ENCODE measurements at regions not wholly inside any gene's neighbourhood (a gene's known extent, or its start where the extent isn't known, plus 50 kb on each side); places are given as distances from the start of the nearest gene placed in this dataset.

GRCh38 chr9:1495282-1496030, 445.3 kb downstream of the DMRT2 start:
- no peaks in the 10 kb centered on the region for H3K9me3 Mint-ChIP-seq
- H3K27me3 Mint-ChIP-seq, result no peaks in the 10 kb centered on the region
- no peaks in the 10 kb centered on the region for H3K4me1 Mint-ChIP-seq (ENCODE audit: low read depth)
- no peaks in the 10 kb centered on the region for H3K36me3 Mint-ChIP-seq (ENCODE audit: low read depth)
- H3K27ac Mint-ChIP-seq, result no peak overlapping the region
- intact Hi-C loops (cut with micrococcal nuclease), result no loop called here
- H3K4me3 Mint-ChIP-seq, result no peak overlapping the region

- Mint-ChIP-seq H3K27ac (no peak overlapping the region), H3K4me3 (no peak overlapping the region), H3K4me1 (ENCODE audit: low read depth) (no peaks in the 10 kb centered on the region), H3K27me3 (no peaks in the 10 kb centered on the region), H3K9me3 (peaks cover 21% of the 10 kb centered on the region), H3K36me3 (ENCODE audit: low read depth) (no peaks in the 10 kb centered on the region)
- intact Hi-C loops (cut with micrococcal nuclease), result no loop called here
Measured at GRCh38 chr9:1505489-1505888, 455.3 kb downstream of the DMRT2 start.

- no peaks in the 10 kb centered on the region for H3K36me3 Mint-ChIP-seq (ENCODE audit: low read depth)
- intact Hi-C loops (cut with micrococcal nuclease), result no loop called here
- H3K4me1 Mint-ChIP-seq (ENCODE audit: low read depth), result no peaks in the 10 kb centered on the region
- H3K9me3 Mint-ChIP-seq, result peaks cover 29% of the 10 kb centered on the region
- no peaks in the 10 kb centered on the region for H3K27me3 Mint-ChIP-seq
- no peak overlapping the region for H3K4me3 Mint-ChIP-seq
- H3K27ac Mint-ChIP-seq, result no peak overlapping the region
Measured at GRCh38 chr9:1510712-1511111, 460.6 kb downstream of the DMRT2 start.

GRCh38 chr9:1513105-1513504, 462.9 kb downstream of the DMRT2 start:
- no peak overlapping the region for H3K4me3 Mint-ChIP-seq
- no peaks in the 10 kb centered on the region for H3K36me3 Mint-ChIP-seq (ENCODE audit: low read depth)
- H3K4me1 Mint-ChIP-seq (ENCODE audit: low read depth), result no peaks in the 10 kb centered on the region
- intact Hi-C loops (cut with micrococcal nuclease), result no loop called here
- H3K27me3 Mint-ChIP-seq, result no peaks in the 10 kb centered on the region
- peaks cover 31% of the 10 kb centered on the region for H3K9me3 Mint-ChIP-seq
- H3K27ac Mint-ChIP-seq, result no peak overlapping the region

- Mint-ChIP-seq H3K9me3 (peaks cover 31% of the 10 kb centered on the region), H3K36me3 (ENCODE audit: low read depth) (no peaks in the 10 kb centered on the region), H3K4me3 (no peak overlapping the region), H3K27ac (no peak overlapping the region), H3K27me3 (no peaks in the 10 kb centered on the region), H3K4me1 (ENCODE audit: low read depth) (no peaks in the 10 kb centered on the region)
- intact Hi-C loops (cut with micrococcal nuclease), result no loop called here
Measured at GRCh38 chr9:1514250-1514649, 464.1 kb downstream of the DMRT2 start.

GRCh38 chr9:1514776-1515363, 464.7 kb downstream of the DMRT2 start:
- Mint-ChIP-seq H3K4me1 (ENCODE audit: low read depth) (no peaks in the 10 kb centered on the region), H3K4me3 (no peak overlapping the region), H3K9me3 (peaks cover 26% of the 10 kb centered on the region), H3K36me3 (ENCODE audit: low read depth) (no peaks in the 10 kb centered on the region), H3K27me3 (no peaks in the 10 kb centered on the region), H3K27ac (no peak overlapping the region)
- intact Hi-C loops (cut with micrococcal nuclease), result no loop called here

GRCh38 chr9:1515557-1515956, 465.4 kb downstream of the DMRT2 start:
- H3K4me1 Mint-ChIP-seq (ENCODE audit: low read depth), result no peaks in the 10 kb centered on the region
- H3K27me3 Mint-ChIP-seq, result no peaks in the 10 kb centered on the region
- no peaks in the 10 kb centered on the region for H3K36me3 Mint-ChIP-seq (ENCODE audit: low read depth)
- peaks cover 19% of the 10 kb centered on the region for H3K9me3 Mint-ChIP-seq
- no peak overlapping the region for H3K27ac Mint-ChIP-seq
- intact Hi-C loops (cut with micrococcal nuclease), result no loop called here
- no peak overlapping the region for H3K4me3 Mint-ChIP-seq

- intact Hi-C loops (cut with micrococcal nuclease), result no loop called here
- no peaks in the 10 kb centered on the region for H3K27me3 Mint-ChIP-seq
- H3K4me3 Mint-ChIP-seq, result no peak overlapping the region
- no peaks in the 10 kb centered on the region for H3K4me1 Mint-ChIP-seq (ENCODE audit: low read depth)
- H3K27ac Mint-ChIP-seq, result no peak overlapping the region
- H3K9me3 Mint-ChIP-seq, result no peaks in the 10 kb centered on the region
- H3K36me3 Mint-ChIP-seq (ENCODE audit: low read depth), result no peaks in the 10 kb centered on the region
Measured at GRCh38 chr9:1521547-1521946, 471.4 kb downstream of the DMRT2 start.

- intact Hi-C loops (cut with micrococcal nuclease), result no loop called here
Measured at GRCh38 chr9:1522219-1522767, 472.1 kb downstream of the DMRT2 start.

GRCh38 chr9:1528456-1528855, 478.3 kb downstream of the DMRT2 start:
- H3K36me3 Mint-ChIP-seq (ENCODE audit: low read depth), result no peaks in the 10 kb centered on the region
- intact Hi-C loops (cut with micrococcal nuclease), result no loop called here

More at GRCh38 chr9:1522219-1522767, 472.1 kb downstream of the DMRT2 start:
- Mint-ChIP-seq H3K27ac (no peak overlapping the region), H3K4me1 (ENCODE audit: low read depth) (no peaks in the 10 kb centered on the region), H3K4me3 (no peak overlapping the region), H3K9me3 (no peaks in the 10 kb centered on the region), H3K36me3 (ENCODE audit: low read depth) (no peaks in the 10 kb centered on the region), H3K27me3 (no peaks in the 10 kb centered on the region)

GRCh38 chr9:1530696-1531095, 480.5 kb downstream of the DMRT2 start:
- Mint-ChIP-seq H3K36me3 (ENCODE audit: low read depth) (no peaks in the 10 kb centered on the region), H3K9me3 (peaks cover 19% of the 10 kb centered on the region), H3K27me3 (no peaks in the 10 kb centered on the region), H3K4me1 (ENCODE audit: low read depth) (no peaks in the 10 kb centered on the region), H3K27ac (no peak overlapping the region), H3K4me3 (no peak overlapping the region)
- intact Hi-C loops (cut with micrococcal nuclease), result no loop called here

More at GRCh38 chr9:1528456-1528855, 478.3 kb downstream of the DMRT2 start:
- H3K4me1 Mint-ChIP-seq (ENCODE audit: low read depth), result no peaks in the 10 kb centered on the region
- no peak overlapping the region for H3K4me3 Mint-ChIP-seq
- H3K9me3 Mint-ChIP-seq, result peaks cover 13% of the 10 kb centered on the region
- H3K27me3 Mint-ChIP-seq, result no peaks in the 10 kb centered on the region
- H3K27ac Mint-ChIP-seq, result no peak overlapping the region

- Mint-ChIP-seq H3K27me3 (no peaks in the 10 kb centered on the region), H3K36me3 (ENCODE audit: low read depth) (no peaks in the 10 kb centered on the region), H3K4me1 (ENCODE audit: low read depth) (no peaks in the 10 kb centered on the region), H3K9me3 (peaks cover 19% of the 10 kb centered on the region), H3K27ac (no peak overlapping the region), H3K4me3 (no peak overlapping the region)
- intact Hi-C loops (cut with micrococcal nuclease), result no loop called here
Measured at GRCh38 chr9:1531424-1531823, 481.3 kb downstream of the DMRT2 start.

GRCh38 chr9:1532171-1532570, 482.0 kb downstream of the DMRT2 start:
- Mint-ChIP-seq H3K27ac (no peak overlapping the region), H3K36me3 (ENCODE audit: low read depth) (no peaks in the 10 kb centered on the region), H3K27me3 (no peaks in the 10 kb centered on the region), H3K4me3 (no peak overlapping the region), H3K4me1 (ENCODE audit: low read depth) (no peaks in the 10 kb centered on the region), H3K9me3 (peaks cover 19% of the 10 kb centered on the region)
- intact Hi-C loops (cut with micrococcal nuclease), result no loop called here

GRCh38 chr9:1535051-1535450, 480.1 kb upstream of the SMARCA2 start:
- Mint-ChIP-seq H3K27me3 (no peaks in the 10 kb centered on the region), H3K4me3 (no peak overlapping the region), H3K27ac (no peak overlapping the region)

More at GRCh38 chr9:1535051-1535450, 480.1 kb upstream of the SMARCA2 start:
- no peaks in the 10 kb centered on the region for H3K4me1 Mint-ChIP-seq (ENCODE audit: low read depth)
- H3K9me3 Mint-ChIP-seq, result peaks cover 12% of the 10 kb centered on the region
- no peaks in the 10 kb centered on the region for H3K36me3 Mint-ChIP-seq (ENCODE audit: low read depth)
- intact Hi-C loops (cut with micrococcal nuclease), result no loop called here
